Prostate gland (tissue), 2 donors: ENCODE measurements at regions not wholly inside any gene's neighbourhood (a gene's known extent, or its start where the extent isn't known, plus 50 kb on each side); places are given as distances from the start of the nearest gene placed in this dataset.

Source experiments
- POLR2AphosphoS5 ChIP-seq: sonication (generic); formaldehyde crosslinking; IDR thresholded peaks from one replicate; pipeline ENCODE4 v1.6.1; 2017; ENCODE audit warnings: antibody characterized with exemption
- TF ChIP-seq, protein P1 (sequence below), 4 experiments: fragments of 200-600 bp in 2 of 4; fragments of 450-650 bp in 2 of 4; sonication (generic) in 2 of 4; IDR thresholded peaks; 1 replicate in 3 of 4; 2 replicates in 1 of 4; pipeline ENCODE4 v1.5.1; 2016 to 2019; ENCODE audit warnings: antibody characterized with exemption in 4 of 4, mild to moderate bottlenecking in 2 of 4, moderate library complexity in 2 of 4

- TF ChIP-seq POLR2AphosphoS5: no peak
- TF ChIP-seq, protein P1, sequence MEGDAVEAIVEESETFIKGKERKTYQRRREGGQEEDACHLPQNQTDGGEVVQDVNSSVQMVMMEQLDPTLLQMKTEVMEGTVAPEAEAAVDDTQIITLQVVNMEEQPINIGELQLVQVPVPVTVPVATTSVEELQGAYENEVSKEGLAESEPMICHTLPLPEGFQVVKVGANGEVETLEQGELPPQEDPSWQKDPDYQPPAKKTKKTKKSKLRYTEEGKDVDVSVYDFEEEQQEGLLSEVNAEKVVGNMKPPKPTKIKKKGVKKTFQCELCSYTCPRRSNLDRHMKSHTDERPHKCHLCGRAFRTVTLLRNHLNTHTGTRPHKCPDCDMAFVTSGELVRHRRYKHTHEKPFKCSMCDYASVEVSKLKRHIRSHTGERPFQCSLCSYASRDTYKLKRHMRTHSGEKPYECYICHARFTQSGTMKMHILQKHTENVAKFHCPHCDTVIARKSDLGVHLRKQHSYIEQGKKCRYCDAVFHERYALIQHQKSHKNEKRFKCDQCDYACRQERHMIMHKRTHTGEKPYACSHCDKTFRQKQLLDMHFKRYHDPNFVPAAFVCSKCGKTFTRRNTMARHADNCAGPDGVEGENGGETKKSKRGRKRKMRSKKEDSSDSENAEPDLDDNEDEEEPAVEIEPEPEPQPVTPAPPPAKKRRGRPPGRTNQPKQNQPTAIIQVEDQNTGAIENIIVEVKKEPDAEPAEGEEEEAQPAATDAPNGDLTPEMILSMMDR (IDR thresholded peaks at IDR 0.05): no peak
These were observed 617.5 kb downstream of the ZPLD1 start for GRCh38 chr3:103052236-103052830.
